CD4-positive, alpha-beta T cell treated with Interleukin-6 at 100 ng/mL for 8 hours (primary cell): ENCODE measurements at regions not wholly inside any gene's neighbourhood (a gene's known extent, or its start where the extent isn't known, plus 50 kb on each side); places are given as distances from the start of the nearest gene placed in this dataset.
"Not testable (repeated sequence)": the region's sequence is repeated elsewhere in the genome, so short reads cannot be mapped to it uniquely, and the experiment has no call there.

Experiments used
- DNase-seq: peaks from one replicate; pipeline ENCODE4 v3.0.0-alpha.2; 2020; ENCODE audit warnings: mixed read lengths, low spot score

GRCh38 chr6:137625100-137625661, 131.0 kb upstream of the OLIG3 start:
- no peak for DNase-seq

GRCh38 chr6:137625808-137626207, 131.6 kb upstream of the OLIG3 start:
- DNase-seq: no peak

GRCh38 chr6:137630666-137631065, 136.5 kb upstream of the OLIG3 start:
- DNase-seq: no peak

- DNase-seq: no peak
Observed at GRCh38 chr6:137631323-137631722, 137.1 kb upstream of the OLIG3 start.

- DNase-seq: not testable (repeated sequence)
Observed at GRCh38 chr6:137634177-137634576, 140.0 kb upstream of the OLIG3 start.

GRCh38 chr6:137637121-137637520, 142.9 kb upstream of the OLIG3 start:
- DNase-seq: no peak

- no peak for DNase-seq
Observed at GRCh38 chr6:137638926-137639706, 144.9 kb upstream of the OLIG3 start.

- DNase-seq: no peak
Observed at GRCh38 chr6:137640086-137640485, 145.9 kb upstream of the OLIG3 start.

GRCh38 chr6:137641474-137642077, 147.4 kb upstream of the OLIG3 start:
- peak; percentile 70 for DNase-seq

- DNase-seq: not testable (repeated sequence)
Observed at GRCh38 chr6:137643210-137643609, 149.0 kb upstream of the OLIG3 start.

GRCh38 chr6:137643644-137644043, 149.4 kb upstream of the OLIG3 start:
- not testable (repeated sequence) for DNase-seq

GRCh38 chr6:137645850-137646249, 151.7 kb upstream of the OLIG3 start:
- DNase-seq: no peak

- no peak for DNase-seq
Observed at GRCh38 chr6:137646484-137646883, 152.3 kb upstream of the OLIG3 start.

- DNase-seq: no peak
Observed at GRCh38 chr6:137647762-137648447, 153.7 kb upstream of the OLIG3 start.

GRCh38 chr6:137650720-137651119, 156.5 kb upstream of the OLIG3 start:
- no peak for DNase-seq

- no peak for DNase-seq
Observed at GRCh38 chr6:137651178-137651577, 157.0 kb upstream of the OLIG3 start.

- DNase-seq: no peak
Observed at GRCh38 chr6:137651591-137652335, 157.6 kb upstream of the OLIG3 start.

GRCh38 chr6:137652961-137653705, 158.9 kb upstream of the OLIG3 start:
- DNase-seq: no peak

- DNase-seq: no peak
Observed at GRCh38 chr6:137653706-137654059, 159.5 kb upstream of the OLIG3 start.

- DNase-seq: no peak
Observed at GRCh38 chr6:137654365-137654981, 160.3 kb upstream of the OLIG3 start.

- no peak for DNase-seq
Observed at GRCh38 chr6:137655291-137655690, 161.1 kb upstream of the OLIG3 start.
